ENCODE measurements at regions not wholly inside any gene's neighbourhood (a gene's known extent, or its start where the extent isn't known, plus 50 kb on each side); places are given as distances from the start of the nearest gene placed in this dataset.
A peak's percentile ranks its signal among the peaks of the same experiment; 100 is the strongest.
"Not testable (repeated sequence)": the region's sequence is repeated elsewhere in the genome, so short reads cannot be mapped to it uniquely, and the experiment has no call there.

GRCh38 chr18:34482204-34482603, 227.9 kb upstream of the DTNA start:
- no peak for DNase-seq

- DNase-seq: no peak
Observed at GRCh38 chr18:34483198-34483597, 226.9 kb upstream of the DTNA start.

GRCh38 chr18:34491719-34492118, 218.4 kb upstream of the DTNA start:
- DNase-seq: no peak

GRCh38 chr18:34492652-34493051, 217.4 kb upstream of the DTNA start:
- peak; percentile 53 for DNase-seq

GRCh38 chr18:34493099-34493544, 217.0 kb upstream of the DTNA start:
- DNase-seq: peak; percentile 97

GRCh38 chr18:34493566-34494358, 216.3 kb upstream of the DTNA start:
- peak; percentile 76 for DNase-seq

- no peak for DNase-seq
Observed at GRCh38 chr18:34494359-34494696, 215.8 kb upstream of the DTNA start.

GRCh38 chr18:34495506-34495905, 214.6 kb upstream of the DTNA start:
- no peak for DNase-seq

- DNase-seq: no peak
Observed at GRCh38 chr18:34501553-34501952, 208.5 kb upstream of the DTNA start.

GRCh38 chr18:34506198-34506597, 203.9 kb upstream of the DTNA start:
- DNase-seq: no peak

- DNase-seq: no peak
Observed at GRCh38 chr18:34509163-34509562, 200.9 kb upstream of the DTNA start.

- DNase-seq: no peak
Observed at GRCh38 chr18:34509879-34510586, 200.1 kb upstream of the DTNA start.

GRCh38 chr18:34510926-34511325, 199.2 kb upstream of the DTNA start:
- no peak for DNase-seq

GRCh38 chr18:34511435-34511834, 198.7 kb upstream of the DTNA start:
- no peak for DNase-seq

- DNase-seq: no peak
Observed at GRCh38 chr18:34511879-34512278, 198.2 kb upstream of the DTNA start.

GRCh38 chr18:34514238-34514637, 195.9 kb upstream of the DTNA start:
- no peak for DNase-seq

- no peak for DNase-seq
Observed at GRCh38 chr18:34514957-34515356, 195.1 kb upstream of the DTNA start.

GRCh38 chr18:34516355-34516754, 193.7 kb upstream of the DTNA start:
- DNase-seq: not testable (repeated sequence)

- not testable (repeated sequence) for DNase-seq
Observed at GRCh38 chr18:34516996-34517395, 193.1 kb upstream of the DTNA start.

- no peak for DNase-seq
Observed at GRCh38 chr18:34521040-34521439, 189.1 kb upstream of the DTNA start.

GRCh38 chr18:34522603-34523002, 187.5 kb upstream of the DTNA start:
- DNase-seq: no peak

GRCh38 chr18:34525244-34525643, 184.9 kb upstream of the DTNA start:
- DNase-seq: no peak

GRCh38 chr18:34528177-34528576, 181.9 kb upstream of the DTNA start:
- DNase-seq: no peak
